K562 (cell line): ENCODE measurements at regions not wholly inside any gene's neighbourhood (a gene's known extent, or its start where the extent isn't known, plus 50 kb on each side); places are given as distances from the start of the nearest gene placed in this dataset.

Source experiments
- SNRNP70 ChIP-seq: fragments of 200-400 bp; formaldehyde crosslinking; optimal IDR thresholded peaks from 2 replicates; pipeline ENCODE3; 2017; ENCODE audit warnings: low read depth, low read length
- ZNF12 ChIP-seq: sonication (generic); formaldehyde crosslinking; IDR thresholded peaks from 2 replicates; pipeline ENCODE4 v1.4.0; 2020; ENCODE audit warnings: mild to moderate bottlenecking, missing genetic modification reagents
- ZNF263 ChIP-seq: sonication (generic); formaldehyde crosslinking; IDR thresholded peaks from 2 replicates; pipeline ENCODE4 v1.8.0; 2022; ENCODE audit warnings: mild to moderate bottlenecking, missing genetic modification reagents, borderline replicate concordance

DNA sequence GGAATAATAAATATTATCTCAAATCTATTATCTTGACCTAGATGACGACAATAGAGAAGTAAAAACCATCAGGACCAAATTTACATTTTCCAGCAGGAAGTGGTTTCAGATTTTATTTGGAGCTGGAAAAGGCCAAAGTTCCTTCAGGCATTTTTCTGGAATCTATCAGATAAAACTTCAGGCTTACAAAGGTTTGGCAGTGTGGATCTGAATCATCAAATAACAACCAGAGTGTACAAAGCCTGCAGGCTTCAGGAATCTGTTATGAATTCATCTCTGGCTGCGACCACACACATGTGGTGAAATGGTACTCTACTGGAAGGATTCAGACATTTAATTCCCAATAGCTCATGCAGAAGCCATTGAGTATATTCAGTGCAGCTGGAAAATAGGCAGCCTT lies 726.4 kb upstream of the GRAMD2B start:
- TF ChIP-seq ZNF263 (CRISPR knock-in tag) (no peak), ZNF12 (CRISPR knock-in tag) (no peak), SNRNP70 (no peak)
